ENCODE measurements at regions not wholly inside any gene's neighbourhood (a gene's known extent, or its start where the extent isn't known, plus 50 kb on each side); places are given as distances from the start of the nearest gene placed in this dataset.

DNA sequence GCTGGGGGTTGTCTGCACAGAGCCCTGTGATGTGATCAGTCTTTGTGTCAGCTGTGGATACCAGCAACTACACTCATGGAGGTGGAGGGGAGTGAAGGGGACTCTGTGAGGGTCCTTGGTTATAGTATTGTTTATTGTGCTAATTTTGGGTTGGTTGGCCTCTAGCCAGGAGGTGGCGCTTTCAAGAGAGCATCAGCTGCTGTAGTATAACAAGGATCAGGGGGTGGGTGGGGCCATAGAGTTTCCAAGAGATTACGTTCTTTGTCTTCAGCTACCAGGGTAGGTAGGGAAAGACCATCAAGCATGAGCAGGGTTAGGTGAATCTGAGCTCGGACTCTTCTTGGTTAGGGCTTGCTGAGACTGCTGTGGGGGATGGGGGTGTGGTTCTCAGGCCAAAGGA is 97.1 kb upstream of the HS3ST3A1 start:
- TF ChIP-seq, protein P1, sequence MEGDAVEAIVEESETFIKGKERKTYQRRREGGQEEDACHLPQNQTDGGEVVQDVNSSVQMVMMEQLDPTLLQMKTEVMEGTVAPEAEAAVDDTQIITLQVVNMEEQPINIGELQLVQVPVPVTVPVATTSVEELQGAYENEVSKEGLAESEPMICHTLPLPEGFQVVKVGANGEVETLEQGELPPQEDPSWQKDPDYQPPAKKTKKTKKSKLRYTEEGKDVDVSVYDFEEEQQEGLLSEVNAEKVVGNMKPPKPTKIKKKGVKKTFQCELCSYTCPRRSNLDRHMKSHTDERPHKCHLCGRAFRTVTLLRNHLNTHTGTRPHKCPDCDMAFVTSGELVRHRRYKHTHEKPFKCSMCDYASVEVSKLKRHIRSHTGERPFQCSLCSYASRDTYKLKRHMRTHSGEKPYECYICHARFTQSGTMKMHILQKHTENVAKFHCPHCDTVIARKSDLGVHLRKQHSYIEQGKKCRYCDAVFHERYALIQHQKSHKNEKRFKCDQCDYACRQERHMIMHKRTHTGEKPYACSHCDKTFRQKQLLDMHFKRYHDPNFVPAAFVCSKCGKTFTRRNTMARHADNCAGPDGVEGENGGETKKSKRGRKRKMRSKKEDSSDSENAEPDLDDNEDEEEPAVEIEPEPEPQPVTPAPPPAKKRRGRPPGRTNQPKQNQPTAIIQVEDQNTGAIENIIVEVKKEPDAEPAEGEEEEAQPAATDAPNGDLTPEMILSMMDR (IDR thresholded peaks at IDR 0.05) = no peak
- no peak for TF ChIP-seq POLR2A (IDR thresholded peaks at IDR 0.05)
